ENCODE measurements at regions not wholly inside any gene's neighbourhood (a gene's known extent, or its start where the extent isn't known, plus 50 kb on each side); places are given as distances from the start of the nearest gene placed in this dataset.

GRCh38 chr21:33976082-33977016 is 60.7 kb upstream of the ATP5PO start:
- no peak for TF ChIP-seq CTCF (IDR thresholded peaks at IDR 0.05)
- TF ChIP-seq POLR2A (IDR thresholded peaks at IDR 0.05): no peak

All from thyroid gland (tissue), 4 donors.